GM12878 (cell line): ENCODE measurements at regions not wholly inside any gene's neighbourhood (a gene's known extent, or its start where the extent isn't known, plus 50 kb on each side); places are given as distances from the start of the nearest gene placed in this dataset.

Source experiments
- ATAC-seq: fragments of 200-7000 bp; cut with Tn5 transposase; 3 replicates; pipeline ENCODE4 v1.9.1; 2020; ENCODE audit warnings: mild to moderate bottlenecking, moderate library complexity
- BruUV-seq: library from RNA; stranded (reverse); fragments of 400-500 nt; replicated peaks from 2 replicates; lab custom pipeline; 2021; lab: Mats Ljungman, UMichigan
- CTCF ChIA-PET: fragments of 300-600 bp; sonication (Branson Sonifier 250); formaldehyde crosslinking; extraction: SDS; loops from one replicate; lab custom pipeline; 2021; ENCODE audit warnings: inconsistent platforms; lab: Yijun Ruan, JAX
- POLR2A ChIA-PET: fragments of 350-600 bp; formaldehyde crosslinking; extraction: SDS; loops from one replicate; lab custom pipeline; 2021; ENCODE audit warnings: inconsistent platforms; lab: Charles Lee
- RAD21 ChIA-PET: fragments of 300-600 bp; sonication (Branson Sonifier 250); formaldehyde crosslinking; loops from one replicate; lab custom pipeline; 2023; ENCODE audit warnings: antibody characterized with exemption; ENCODE audit not compliant: unreplicated experiment; lab: Charles Lee
- SMC1A ChIA-PET: fragments of 300-600 bp; sonication (Branson Sonifier 250); formaldehyde crosslinking; loops from one replicate; lab custom pipeline; 2023; ENCODE audit not compliant: unreplicated experiment, uncharacterized antibody; lab: Charles Lee
- DNase-seq: peaks from one replicate; pipeline ENCODE4 v3.0.0-alpha.2; 2011; ENCODE audit warnings: low read depth, low spot score
- FAIRE-seq: peaks from 3 replicates; lab custom pipeline; 2011; peaks lifted over from hg19 to GRCh38; lab: Jason Lieb, UNC
- H2AFZ ChIP-seq: 2 replicates; pipeline ENCODE4 v1.6.0; 2011; ENCODE audit warnings: low read depth, low read length, control low read depth; ENCODE audit not compliant: control insufficient read depth
- H3K27ac ChIP-seq: 2 replicates; pipeline ENCODE4 v1.5.1; 2011; ENCODE audit warnings: control low read depth; ENCODE audit not compliant: control insufficient read depth, insufficient read depth
- H3K27me3 ChIP-seq, 2 experiments: replicated peaks in 1 of 2; 2 replicates each; pipeline versions ENCODE4 v1.6.0 to v1.6.1; 2011; ENCODE audit warnings: low read length in 1 of 2; ENCODE audit not compliant: control insufficient read depth in 2 of 2, insufficient read depth in 2 of 2
- H3K36me3 ChIP-seq, 2 experiments: 2 replicates each; pipeline ENCODE4 v1.5.1; 2011; ENCODE audit warnings: low read length in 1 of 2; ENCODE audit not compliant: control insufficient read depth in 2 of 2, insufficient read depth in 2 of 2
- H3K4me1 ChIP-seq: 2 replicates; pipeline ENCODE4 v1.6.1; 2011; ENCODE audit warnings: mild to moderate bottlenecking, low read length, moderate library complexity, mixed read lengths; ENCODE audit not compliant: control insufficient read depth, insufficient read depth
- H3K4me2 ChIP-seq: 2 replicates; pipeline ENCODE4 v1.6.0; 2011; ENCODE audit warnings: control low read depth; ENCODE audit not compliant: control insufficient read depth, insufficient read depth
- H3K4me3 ChIP-seq: fragments of 200-600 bp; sonication (generic); 2 replicates; pipeline ENCODE4 v1.5.1; 2016
- H3K79me2 ChIP-seq: 2 replicates; pipeline ENCODE4 v1.6.0; 2011; ENCODE audit warnings: low read length; ENCODE audit not compliant: control insufficient read depth, insufficient read depth
- H3K9ac ChIP-seq: 2 replicates; pipeline ENCODE4 v1.8.0; 2011; ENCODE audit warnings: low read length, control low read depth, mixed read lengths; ENCODE audit not compliant: control insufficient read depth, insufficient read depth
- H3K9me3 ChIP-seq: replicated peaks from 3 replicates; pipeline ENCODE4 v1.5.1; 2011; ENCODE audit warnings: mild to moderate bottlenecking, low read length; ENCODE audit not compliant: control insufficient read depth, insufficient read depth
- H4K20me1 ChIP-seq: 2 replicates; pipeline ENCODE4 v1.6.0; 2011; ENCODE audit not compliant: control insufficient read depth, insufficient read depth
- BCLAF1 ChIP-seq: fragments of 450-650 bp; IDR thresholded peaks from 2 replicates; pipeline ENCODE4 v1.6.1; 2017; ENCODE audit warnings: antibody characterized with exemption, mild to moderate bottlenecking, moderate library complexity
- CEBPZ ChIP-seq: fragments of 150-350 bp; IDR thresholded peaks from 2 replicates; pipeline ENCODE4 v1.6.1; 2016; ENCODE audit warnings: low read depth, low read length
- E4F1 ChIP-seq: fragments of 450-650 bp; IDR thresholded peaks from 2 replicates; pipeline ENCODE4 v1.6.1; 2018; ENCODE audit warnings: borderline replicate concordance, mild to moderate bottlenecking; ENCODE audit not compliant: partially characterized antibody
- FOS ChIP-seq: IDR thresholded peaks from 3 replicates; pipeline ENCODE4 v1.6.1; 2011; ENCODE audit warnings: borderline replicate concordance; ENCODE audit not compliant: insufficient read length; ENCODE audit errors: extremely low read depth
- RCOR1 ChIP-seq: conservative IDR thresholded peaks from 2 replicates; pipeline ENCODE4 v1.6.1; 2012; ENCODE audit warnings: low read depth, low read length, improper control_type of control experiment
- TCF7 ChIP-seq: IDR thresholded peaks from 2 replicates; pipeline ENCODE4 v1.6.1; 2014; ENCODE audit warnings: antibody characterized with exemption, borderline replicate concordance
- ZNF622 ChIP-seq: fragments of 450-650 bp; IDR thresholded peaks from 2 replicates; pipeline ENCODE4 v1.6.1; 2017; ENCODE audit warnings: mild to moderate bottlenecking, inconsistent platforms
- WGBS: methylation state at CpG from one replicate; pipeline ENCODE4 v1.1.6; 2016; ENCODE audit warnings: low lambda C conversion rate; ENCODE audit not compliant: insufficient replicate concordance, insufficient coverage; ENCODE audit errors: missing lambda C conversion rate; 5-methylcytosine and 5-hydroxymethylcytosine counted together
- in situ Hi-C: fragments of 300-500 bp; cut with MboI; formaldehyde crosslinking; loops from 9 replicates; pipeline ENCODE4 v1.14.3; 2018; ENCODE audit warnings: mixed read lengths
- intact Hi-C: fragments of 100-400 bp; cut with micrococcal nuclease; formaldehyde crosslinking; loops from one replicate; pipeline ENCODE4 v1.14.2; 2022; ENCODE audit not compliant: unreplicated experiment

- ChIA-PET POLR2A (no interaction called here), RAD21 (no interaction called here), SMC1A (interaction anchor here (1.0 to 1.5 kb wide), 2 partner anchors 11 to 22 kb away, joined by 3 read pairs; no protein-coding TSS in a partner anchor), CTCF (interaction anchor here (1.0 kb wide), 1 partner anchor 15 kb away, joined by 3 read pairs; no protein-coding TSS in a partner anchor)
- no peaks in the 10 kb centered on the region for H3K36me3 ChIP-seq
- no peaks in the 10 kb centered on the region for H3K9me3 ChIP-seq
- WGBS: 41% methylated on average over 4 of the region's 4 CpGs
- no peak overlapping the region for H3K4me3 ChIP-seq
- no peak for DNase-seq
- TF ChIP-seq FOS (no peak), BCLAF1 (no peak), ZNF622 (no peak), RCOR1 (no peak)
- ATAC-seq: no peak
- no peak overlapping the region for H2AFZ ChIP-seq
- BruUV-seq: no TSS peak
- intact Hi-C loops (no loop called here), in situ Hi-C loops (no loop called here)
- no peaks in the 10 kb centered on the region for H4K20me1 ChIP-seq
- no peaks in the 10 kb centered on the region for H3K27me3 ChIP-seq
- H3K4me1 ChIP-seq: no peaks in the 10 kb centered on the region
- no peak overlapping the region for H3K4me2 ChIP-seq
- no peaks in the 10 kb centered on the region for H3K79me2 ChIP-seq
- H3K27ac ChIP-seq: no peak overlapping the region
- H3K9ac ChIP-seq: no peak overlapping the region
- FAIRE-seq: peak; percentile 7
Measured at GRCh38 chr3:118425272-118425837, 609.3 kb downstream of the IGSF11 start.

GRCh38 chr3:118433825-118434224, 600.8 kb downstream of the IGSF11 start:
- no peak for ATAC-seq
- Histone ChIP-seq H3K4me1 (no peaks in the 10 kb centered on the region), H3K36me3 (no peaks in the 10 kb centered on the region), H3K79me2 (no peaks in the 10 kb centered on the region), H2AFZ (no peak overlapping the region), H3K9me3 (no peaks in the 10 kb centered on the region), H3K27me3 (no peaks in the 10 kb centered on the region), H3K9ac (no peak overlapping the region), H4K20me1 (no peaks in the 10 kb centered on the region), H3K4me3 (no peak overlapping the region), H3K4me2 (no peak overlapping the region), H3K27ac (no peak overlapping the region)
- no peak for DNase-seq
- SMC1A ChIA-PET: no interaction called here
- WGBS: 19% methylated on average over 2 of the region's 2 CpGs
- no TSS peak for BruUV-seq
- RAD21 ChIA-PET: no interaction called here
- no peak for FAIRE-seq
- POLR2A ChIA-PET: no interaction called here
- CTCF ChIA-PET: no interaction called here
- in situ Hi-C loops: no loop called here
- intact Hi-C loops: no loop called here
- TF ChIP-seq TCF7: no peak
- no peak for TF ChIP-seq ZNF622
- TF ChIP-seq E4F1: no peak
- TF ChIP-seq CEBPZ: no peak
